IMR-90 (cell line): ENCODE measurements at regions not wholly inside any gene's neighbourhood (a gene's known extent, or its start where the extent isn't known, plus 50 kb on each side); places are given as distances from the start of the nearest gene placed in this dataset.

Experiments used
- ATAC-seq: fragments of 200-7000 bp; cut with Tn5 transposase; 2 replicates; pipeline ENCODE4 v1.9.1; 2020; ENCODE audit warnings: low read depth, mild to moderate bottlenecking, moderate library complexity
- BruUV-seq: library from RNA; stranded (reverse); fragments of 400-500 nt; replicated peaks from 2 replicates; lab custom pipeline; 2021; lab: Mats Ljungman, UMichigan
- CTCF ChIA-PET: fragments of 300-600 bp; formaldehyde crosslinking; extraction: SDS; loops from one replicate; lab custom pipeline; 2021; ENCODE audit warnings: antibody characterized with exemption; lab: Yijun Ruan, JAX
- POLR2A ChIA-PET: fragments of 300-600 bp; sonication (Branson Sonifier 250); formaldehyde crosslinking; loops from one replicate; lab custom pipeline; 2022; ENCODE audit warnings: antibody characterized with exemption; ENCODE audit not compliant: unreplicated experiment; lab: Charles Lee
- DNase-seq: peaks from one replicate; pipeline ENCODE4 v3.0.0; 2013
- H2AFZ ChIP-seq: replicated peaks from 2 replicates; pipeline ENCODE3; 2013; ENCODE audit warnings: low read length, mild to moderate bottlenecking; ENCODE audit not compliant: poor library complexity
- H2AK5ac ChIP-seq: 2 replicates; pipeline ENCODE4 v1.6.1; 2013; ENCODE audit warnings: low read depth, low read length, inconsistent platforms
- H2AK9ac ChIP-seq: replicated peaks from 2 replicates; pipeline ENCODE3; 2013; ENCODE audit warnings: mild to moderate bottlenecking, low read depth, low read length, moderate library complexity; ENCODE audit not compliant: poor library complexity
- H2BK120ac ChIP-seq: 2 replicates; pipeline ENCODE4 v1.6.1; 2013; ENCODE audit warnings: low read depth, low read length, inconsistent platforms
- H2BK15ac ChIP-seq: 3 replicates; pipeline ENCODE4 v1.6.1; 2013; ENCODE audit warnings: low read depth, low read length, inconsistent platforms
- H2BK20ac ChIP-seq: 2 replicates; pipeline ENCODE4 v1.6.1; 2013; ENCODE audit warnings: low read depth, mild to moderate bottlenecking, inconsistent platforms, low read length, moderate library complexity
- H2BK5ac ChIP-seq: 2 replicates; pipeline ENCODE4 v1.6.1; 2013; ENCODE audit warnings: mild to moderate bottlenecking, low read depth, low read length, inconsistent platforms; ENCODE audit not compliant: poor library complexity, severe bottlenecking
- H3K14ac ChIP-seq: replicated peaks from 2 replicates; pipeline ENCODE4 v1.6.1; 2013; ENCODE audit warnings: low read depth, low read length, inconsistent platforms
- H3K18ac ChIP-seq: 2 replicates; pipeline ENCODE4 v1.6.1; 2013; ENCODE audit warnings: low read depth, low read length, control low read depth
- H3K23ac ChIP-seq: 2 replicates; pipeline ENCODE4 v1.6.1; 2013; ENCODE audit warnings: low read depth, low read length, inconsistent platforms
- H3K27ac ChIP-seq: 2 replicates; pipeline ENCODE4 v1.5.1; 2013; ENCODE audit warnings: mild to moderate bottlenecking, control low read depth, low read length; ENCODE audit not compliant: insufficient read depth
- H3K27me3 ChIP-seq: 2 replicates; pipeline ENCODE4 v1.6.1; 2013; ENCODE audit warnings: low read length; ENCODE audit not compliant: control insufficient read depth, insufficient read depth
- H3K36me3 ChIP-seq: 2 replicates; pipeline ENCODE4 v1.6.1; 2013; ENCODE audit warnings: low read length, mixed read lengths; ENCODE audit not compliant: control insufficient read depth, insufficient read depth
- H3K4ac ChIP-seq: 2 replicates; pipeline ENCODE4 v1.6.1; 2013; ENCODE audit warnings: low read depth, low read length, inconsistent platforms
- H3K4me1 ChIP-seq: 2 replicates; pipeline ENCODE4 v1.6.1; 2013; ENCODE audit warnings: low read length, mixed read lengths; ENCODE audit not compliant: control insufficient read depth, insufficient read depth
- H3K4me2 ChIP-seq: 2 replicates; pipeline ENCODE4 v1.6.1; 2013; ENCODE audit warnings: low read depth, mild to moderate bottlenecking, control low read depth, low read length, moderate library complexity
- H3K4me3 ChIP-seq: 2 replicates; pipeline ENCODE4 v1.5.1; 2013; ENCODE audit warnings: low read depth, mild to moderate bottlenecking, control low read depth, low read length, moderate library complexity; ENCODE audit not compliant: insufficient read depth
- H3K56ac ChIP-seq: 2 replicates; pipeline ENCODE4 v1.6.1; 2013; ENCODE audit warnings: low read length, inconsistent platforms; ENCODE audit not compliant: insufficient read depth; ENCODE audit errors: extremely low read depth
- H3K79me1 ChIP-seq, 2 experiments: 2 replicates each; pipeline ENCODE4 v1.6.1; 2013; ENCODE audit warnings: low read length in 2 of 2, inconsistent platforms in 1 of 2, low read depth in 1 of 2
- H3K9ac ChIP-seq: 2 replicates; pipeline ENCODE4 v1.6.1; 2013; ENCODE audit warnings: low read depth, low read length, control low read depth
- H3K9me1 ChIP-seq: 2 replicates; pipeline ENCODE4 v1.6.1; 2013; ENCODE audit warnings: low read length, inconsistent platforms; ENCODE audit not compliant: insufficient read depth
- H3K9me3 ChIP-seq: 2 replicates; pipeline ENCODE4 v1.6.1; 2013; ENCODE audit warnings: low read length; ENCODE audit not compliant: control insufficient read depth, insufficient read depth
- H4K20me1 ChIP-seq: 2 replicates; pipeline ENCODE4 v1.6.1; 2013; ENCODE audit warnings: low read length, inconsistent platforms; ENCODE audit not compliant: insufficient read depth
- H4K5ac ChIP-seq: 2 replicates; pipeline ENCODE4 v1.6.1; 2013; ENCODE audit warnings: mild to moderate bottlenecking, low read depth, low read length, control low read depth
- H4K8ac ChIP-seq, 2 experiments: 2 replicates each; pipeline ENCODE4 v1.6.1; 2013; ENCODE audit warnings: low read depth in 2 of 2, low read length in 2 of 2, control low read depth in 1 of 2, inconsistent platforms in 1 of 2
- H4K91ac ChIP-seq: 2 replicates; pipeline ENCODE4 v1.6.1; 2013; ENCODE audit warnings: low read depth, low read length, inconsistent platforms; ENCODE audit not compliant: insufficient read depth
- BHLHE40 ChIP-seq: fragments of 150-350 bp; IDR thresholded peaks from 2 replicates; pipeline ENCODE4 v1.6.1; 2016; ENCODE audit warnings: mild to moderate bottlenecking, low read depth, low read length
- CHD1 ChIP-seq: IDR thresholded peaks from 2 replicates; pipeline ENCODE4 v1.6.1; 2012; ENCODE audit warnings: low read depth, low read length, improper control_type of control experiment
- MAFK ChIP-seq: IDR thresholded peaks from 2 replicates; pipeline ENCODE4 v1.6.1; 2012; ENCODE audit warnings: low read depth, low read length, improper control_type of control experiment
- MAZ ChIP-seq: IDR thresholded peaks from 2 replicates; pipeline ENCODE4 v1.6.1; 2012; ENCODE audit warnings: low read depth, mild to moderate bottlenecking, low read length, improper control_type of control experiment, moderate library complexity, borderline replicate concordance
- NFE2L2 ChIP-seq: fragments of 150-350 bp; IDR thresholded peaks from 2 replicates; pipeline ENCODE4 v1.6.1; 2016; ENCODE audit warnings: low read depth, mild to moderate bottlenecking, low read length
- POLR2A ChIP-seq: IDR thresholded peaks from 2 replicates; pipeline ENCODE4 v1.6.1; 2012; ENCODE audit warnings: mild to moderate bottlenecking, low read depth, low read length
- RFX5 ChIP-seq: IDR thresholded peaks from 2 replicates; pipeline ENCODE4 v1.8.0; 2012; ENCODE audit warnings: low read depth, mild to moderate bottlenecking, low read length, moderate library complexity
- WGBS, 2 experiments: methylation state at CpG; one replicate each; pipeline versions ENCODE4 v1.1.5 to v1.1.7; 2013; ENCODE audit warnings: missing lambda C conversion rate in 2 of 2; ENCODE audit not compliant: insufficient read length in 1 of 2; ENCODE audit errors: extremely low coverage in 2 of 2; 5-methylcytosine and 5-hydroxymethylcytosine counted together
- dilution Hi-C: fragments of 300-500 bp; cut with HindIII; formaldehyde crosslinking; loops from one replicate; pipeline ENCODE4 v1.14.3; 2018; ENCODE audit warnings: low sequenced_read_pairs; ENCODE audit not compliant: unreplicated experiment
- in situ Hi-C: fragments of 300-500 bp; cut with MboI; formaldehyde crosslinking; loops from 3 replicates; pipeline ENCODE4 v1.14.3; 2019; ENCODE audit warnings: low sequenced_read_pairs, inconsistent platforms, mixed read lengths
- intact Hi-C: fragments of 100-400 bp; cut with micrococcal nuclease; formaldehyde crosslinking; loops from 2 replicates; pipeline ENCODE4 v1.10.0; 2022
- TF ChIP-seq, protein P1 (sequence below): fragments of 150-350 bp; IDR thresholded peaks from 2 replicates; pipeline ENCODE4 v1.6.1; 2016; ENCODE audit warnings: low read depth, mild to moderate bottlenecking, low read length, moderate library complexity, borderline replicate concordance

DNA sequence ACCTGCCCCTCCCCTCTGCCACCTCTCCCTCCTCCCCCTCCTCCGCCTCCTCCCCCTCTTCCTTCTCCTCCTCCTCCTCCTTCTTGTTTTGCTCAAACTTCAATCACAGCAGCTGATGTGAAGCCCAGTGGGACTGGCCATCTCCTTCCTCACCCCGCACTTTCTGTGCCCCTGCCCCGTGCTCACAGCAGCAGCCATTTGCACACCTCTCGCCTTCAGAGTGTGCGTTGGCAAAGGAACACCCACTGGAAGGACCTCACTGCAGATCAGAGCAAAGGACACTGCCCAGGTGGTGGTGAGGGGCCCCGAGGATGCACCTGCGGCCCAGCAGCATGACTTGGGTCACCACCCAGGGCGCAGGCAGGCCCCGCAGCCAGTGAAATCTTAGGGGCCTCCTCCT is 98.8 kb downstream of the SOX1 start:
- 0% methylated on average over 1 of the region's 9 CpGs; no CpG with 5 or more reads in 1 of the 2 experiments for WGBS, 2 experiments
- H3K79me1 ChIP-seq, result no peaks in the 10 kb centered on the region
- H2AK9ac ChIP-seq, result no peak overlapping the region
- H3K27me3 ChIP-seq, result no peaks in the 10 kb centered on the region
- H3K4me3 ChIP-seq, result no peak overlapping the region
- H3K18ac ChIP-seq, result no peak overlapping the region
- DNase-seq (no peak), ATAC-seq (no peak)
- no peak overlapping the region for H3K27ac ChIP-seq
- no TSS peak for BruUV-seq
- no peak overlapping the region for H2AK5ac ChIP-seq
- no peaks in the 10 kb centered on the region for H3K36me3 ChIP-seq
- H3K4me2 ChIP-seq, result no peak overlapping the region
- H3K23ac ChIP-seq, result no peak overlapping the region
- no peak overlapping the region for H3K9ac ChIP-seq
- no peaks in the 10 kb centered on the region for H3K9me1 ChIP-seq
- no peak overlapping the region for H2AFZ ChIP-seq
- no peak overlapping the region for H2BK20ac ChIP-seq
- intact Hi-C loops, result no loop called here
- TF ChIP-seq NFE2L2, result no peak
- no peak for TF ChIP-seq RFX5
- TF ChIP-seq, protein P1, sequence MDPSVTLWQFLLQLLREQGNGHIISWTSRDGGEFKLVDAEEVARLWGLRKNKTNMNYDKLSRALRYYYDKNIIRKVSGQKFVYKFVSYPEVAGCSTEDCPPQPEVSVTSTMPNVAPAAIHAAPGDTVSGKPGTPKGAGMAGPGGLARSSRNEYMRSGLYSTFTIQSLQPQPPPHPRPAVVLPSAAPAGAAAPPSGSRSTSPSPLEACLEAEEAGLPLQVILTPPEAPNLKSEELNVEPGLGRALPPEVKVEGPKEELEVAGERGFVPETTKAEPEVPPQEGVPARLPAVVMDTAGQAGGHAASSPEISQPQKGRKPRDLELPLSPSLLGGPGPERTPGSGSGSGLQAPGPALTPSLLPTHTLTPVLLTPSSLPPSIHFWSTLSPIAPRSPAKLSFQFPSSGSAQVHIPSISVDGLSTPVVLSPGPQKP, result no peak
- TF ChIP-seq POLR2A, result no peak
- no peak for TF ChIP-seq MAFK
- no peak for TF ChIP-seq BHLHE40
- TF ChIP-seq CHD1, result no peak
- TF ChIP-seq MAZ, result no peak
- H2BK5ac ChIP-seq, result no peak overlapping the region
- H4K8ac ChIP-seq, result no peak overlapping the region
- peaks cover 36% of the 10 kb centered on the region for H3K9me3 ChIP-seq
- ChIA-PET POLR2A (no interaction called here), CTCF (no interaction called here)
- in situ Hi-C loops, result no loop called here
- no peak overlapping the region for H3K14ac ChIP-seq
- H4K5ac ChIP-seq, result no peak overlapping the region
- no peaks in the 10 kb centered on the region for H4K20me1 ChIP-seq
- no peak overlapping the region for H2BK120ac ChIP-seq
- dilution Hi-C loops, result no loop called here
- no peak overlapping the region for H2BK15ac ChIP-seq
- H3K4me1 ChIP-seq, result no peaks in the 10 kb centered on the region
- no peak overlapping the region for H4K91ac ChIP-seq
- H3K4ac ChIP-seq, result no peak overlapping the region
- H3K56ac ChIP-seq, result no peak overlapping the region
